WTC11 (cell line): ENCODE measurements at regions not wholly inside any gene's neighbourhood (a gene's known extent, or its start where the extent isn't known, plus 50 kb on each side); places are given as distances from the start of the nearest gene placed in this dataset.

Experiments used
- ARID4B ChIP-seq: sonication (generic); formaldehyde crosslinking; IDR thresholded peaks from 2 replicates; pipeline ENCODE4 v1.8.0; 2023; ENCODE audit warnings: missing genetic modification reagents, mild to moderate bottlenecking, borderline replicate concordance
- ATF1 ChIP-seq: sonication (generic); formaldehyde crosslinking; IDR thresholded peaks from 2 replicates; pipeline ENCODE4 v1.8.1; 2023; ENCODE audit warnings: mild to moderate bottlenecking, moderate library complexity, missing genetic modification reagents
- CTCF ChIP-seq: fragments of 200-600 bp; IDR thresholded peaks from 2 replicates; pipeline ENCODE4 v1.8.0; 2022; ENCODE audit warnings: antibody characterized with exemption
- HMGXB4 ChIP-seq: sonication (generic); formaldehyde crosslinking; IDR thresholded peaks from 2 replicates; pipeline ENCODE4 v1.8.1; 2023; ENCODE audit warnings: mild to moderate bottlenecking, moderate library complexity, missing genetic modification reagents
- NFYB ChIP-seq: sonication (generic); formaldehyde crosslinking; conservative IDR thresholded peaks from 2 replicates; pipeline ENCODE4 v1.8.0; 2022; ENCODE audit warnings: low read depth, missing genetic modification reagents
- RELA ChIP-seq: sonication (generic); formaldehyde crosslinking; IDR thresholded peaks from 2 replicates; pipeline ENCODE4 v1.8.1; 2022; ENCODE audit warnings: missing genetic modification reagents, mild to moderate bottlenecking, borderline replicate concordance
- SMAD4 ChIP-seq: sonication (generic); formaldehyde crosslinking; IDR thresholded peaks from 2 replicates; pipeline ENCODE4 v1.8.0; 2022; ENCODE audit warnings: mild to moderate bottlenecking, missing genetic modification reagents
- TP53 ChIP-seq: sonication (generic); formaldehyde crosslinking; IDR thresholded peaks from 2 replicates; pipeline ENCODE4 v1.8.1; 2023; ENCODE audit warnings: mild to moderate bottlenecking, missing genetic modification reagents

- TF ChIP-seq CTCF (no peak), ATF1 (no peak), HMGXB4 (CRISPR knock-in tag) (no peak), RELA (CRISPR knock-in tag) (no peak), TP53 (CRISPR knock-in tag) (no peak), NFYB (CRISPR knock-in tag) (no peak), ARID4B (CRISPR knock-in tag) (no peak), SMAD4 (CRISPR knock-in tag) (no peak)
These were observed 892.1 kb upstream of the DDX18 start for GRCh38 chr2:116922414-116922813.
